ENCODE measurements at regions not wholly inside any gene's neighbourhood (a gene's known extent, or its start where the extent isn't known, plus 50 kb on each side); places are given as distances from the start of the nearest gene placed in this dataset.

DNA sequence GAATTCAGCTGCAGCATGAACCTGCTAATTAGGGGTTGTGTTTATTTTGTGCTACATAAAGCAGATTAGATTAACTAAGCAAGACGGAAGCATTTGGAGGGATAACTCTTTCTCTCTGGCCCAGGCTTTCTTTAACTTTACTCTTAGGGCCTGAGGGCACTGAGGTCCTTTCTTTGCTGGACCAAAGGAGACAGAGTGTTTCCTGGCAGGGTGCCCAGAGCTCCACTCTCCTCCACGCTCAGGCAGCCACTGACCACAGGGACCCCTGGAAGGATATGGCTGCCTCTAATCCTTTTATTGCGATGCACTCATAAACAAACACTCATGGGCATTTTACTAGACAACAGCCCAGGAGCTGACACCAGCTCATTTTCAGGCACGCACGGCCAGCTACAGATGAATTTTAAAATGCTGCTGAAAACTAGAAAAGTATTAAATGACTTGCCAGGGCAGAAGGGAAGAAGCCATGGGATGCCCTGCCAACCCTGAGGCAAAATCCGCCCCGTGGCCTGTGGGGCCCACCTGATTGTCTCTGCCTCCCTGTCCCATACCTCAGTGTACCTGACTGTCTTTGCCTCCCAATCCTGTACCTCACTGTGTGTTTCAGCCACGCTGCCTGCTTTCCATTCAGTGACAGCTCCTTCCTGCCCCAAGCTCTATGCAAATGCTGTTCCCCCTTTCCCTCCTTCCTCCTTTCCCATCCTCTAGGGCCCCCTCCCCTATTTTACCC lies 192.6 kb upstream of the NAV2 start:
- no peak for DNase-seq (ENCODE audit: low spot score)

DNA sequence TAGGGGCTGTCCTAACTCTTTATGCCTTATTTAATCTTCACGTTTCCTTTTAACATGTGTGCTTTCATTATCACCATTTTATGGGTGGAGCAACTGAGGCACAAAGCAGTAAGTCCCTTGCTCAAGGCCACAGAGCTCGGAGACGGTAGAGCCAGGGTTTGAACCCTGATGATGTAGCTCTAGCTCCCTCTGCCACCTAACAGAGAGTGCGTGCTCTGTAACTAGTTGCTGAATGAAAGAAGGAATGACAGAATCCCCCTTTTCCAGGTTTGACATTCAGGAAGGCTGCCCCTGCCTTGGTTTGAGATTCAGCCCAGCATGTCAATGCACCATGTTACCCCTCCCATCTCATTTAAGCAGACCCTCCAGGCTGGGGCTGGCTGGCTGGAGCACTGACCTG lies 193.3 kb upstream of the NAV2 start:
- DNase-seq (ENCODE audit: low spot score) = no peak

DNA sequence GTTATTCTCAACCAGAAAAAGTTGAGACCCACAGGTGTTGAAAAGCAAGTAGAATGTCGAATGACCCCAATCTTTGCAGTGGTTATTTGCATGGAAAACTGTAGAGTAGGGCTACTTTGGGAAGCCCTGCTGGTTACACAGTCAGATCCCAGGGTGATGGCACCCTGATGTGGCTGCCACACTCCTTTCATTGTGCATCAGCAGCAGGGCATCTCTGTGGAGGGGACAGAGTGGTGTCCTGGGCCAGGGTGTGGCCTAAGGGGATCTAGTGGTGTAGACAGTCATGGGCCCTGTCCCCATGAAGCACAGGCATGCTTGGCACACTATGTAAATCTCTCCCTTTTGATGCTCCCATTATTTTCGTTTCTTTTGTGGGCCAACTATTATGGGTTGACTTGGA lies 199.4 kb upstream of the NAV2 start:
- DNase-seq (ENCODE audit: low spot score) = no peak

DNA sequence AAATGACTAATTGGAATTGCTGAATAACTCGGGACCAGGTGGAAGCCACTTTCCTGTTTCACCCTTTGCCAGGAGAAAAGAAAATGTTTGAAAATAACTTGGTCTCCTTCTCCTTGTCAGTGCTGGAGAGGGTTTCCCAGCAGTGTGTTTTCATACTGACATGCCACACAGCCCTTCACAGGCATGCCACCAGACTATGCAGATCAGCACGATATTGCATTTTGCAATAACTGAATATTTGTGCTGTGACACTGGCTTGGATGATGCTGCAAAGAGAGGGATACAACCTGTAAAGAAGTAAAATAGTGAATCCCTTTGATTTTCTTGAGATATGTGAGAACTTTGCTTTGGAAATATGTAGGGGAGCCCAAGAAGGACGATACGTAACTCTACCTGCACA lies 200.0 kb upstream of the NAV2 start:
- DNase-seq (ENCODE audit: low spot score) = no peak

DNA sequence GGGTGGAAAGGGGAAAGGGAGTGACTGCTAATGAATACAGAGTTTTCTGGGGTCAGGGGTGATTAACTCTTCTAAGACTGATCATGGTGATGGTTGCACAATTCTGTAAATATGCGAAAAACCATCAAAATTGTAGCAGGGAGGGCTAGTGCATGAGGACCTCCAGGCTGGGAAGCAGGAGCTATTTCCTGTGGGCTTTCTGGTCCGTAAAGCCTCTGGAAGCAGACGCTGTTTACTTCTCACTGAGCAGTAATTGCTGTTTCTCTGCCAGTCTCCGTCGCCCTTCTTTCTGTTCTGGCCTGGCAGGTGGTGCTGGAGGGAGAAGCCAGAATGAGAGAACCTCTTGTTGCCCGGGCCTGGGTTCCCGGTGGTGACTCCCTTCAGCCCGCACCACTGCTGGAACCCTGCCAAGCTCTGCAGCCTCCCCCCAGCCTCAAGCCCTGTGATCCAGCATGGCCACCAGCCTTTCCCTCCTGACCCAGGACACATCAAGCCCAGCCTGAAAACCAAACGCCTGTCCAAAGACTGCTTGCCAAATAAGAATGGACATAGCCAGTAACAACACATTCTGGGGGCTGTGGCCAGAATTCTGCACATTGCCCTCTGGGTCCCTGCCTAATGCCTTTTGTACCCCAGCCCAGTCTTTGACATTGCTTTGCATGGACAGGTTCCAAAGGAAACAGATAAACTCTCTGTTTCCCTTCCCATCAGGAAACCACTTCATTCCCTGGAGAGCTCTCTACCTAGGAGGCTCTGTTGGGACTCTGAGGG lies 201.0 kb upstream of the NAV2 start:
- DNase-seq (ENCODE audit: low spot score) = no peak

DNA sequence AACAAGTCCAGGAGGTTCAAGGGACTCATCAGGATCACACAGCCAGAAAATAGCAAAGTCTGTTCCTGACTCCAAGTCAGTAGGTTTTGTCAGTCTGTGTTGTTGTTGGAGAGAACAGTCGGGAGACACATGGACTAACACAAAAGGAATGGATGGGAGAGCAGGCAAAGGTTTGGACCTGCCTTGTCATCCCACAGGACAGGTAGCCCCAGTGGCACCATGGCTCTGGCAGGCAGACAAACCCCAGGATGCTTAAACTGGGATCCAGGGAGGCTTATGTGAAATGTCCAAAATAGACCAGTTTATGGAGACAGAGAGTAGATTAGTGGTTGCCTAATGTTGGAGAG lies 201.6 kb upstream of the NAV2 start:
- no peak for DNase-seq (ENCODE audit: low spot score)

DNA sequence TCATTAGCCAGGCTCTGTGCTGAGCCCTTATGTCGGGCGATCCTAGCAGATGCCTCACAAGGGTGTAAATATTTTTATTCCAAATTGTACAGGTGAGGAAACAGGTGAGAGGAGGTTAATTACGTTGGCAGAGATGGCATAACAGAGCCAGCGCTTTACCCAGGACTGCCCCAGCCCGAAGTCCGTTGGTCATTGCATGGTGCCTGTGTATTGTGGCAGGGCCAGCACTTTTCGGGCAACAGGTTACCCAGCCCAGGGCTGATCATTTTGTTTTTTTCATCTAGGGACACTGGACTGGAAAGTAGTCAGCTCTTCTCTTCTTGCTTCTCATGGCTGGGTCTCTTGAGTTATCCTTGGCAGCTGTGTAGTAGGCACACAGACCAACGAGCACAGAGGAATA lies 202.2 kb upstream of the NAV2 start:
- DNase-seq (ENCODE audit: low spot score) = no peak

DNA sequence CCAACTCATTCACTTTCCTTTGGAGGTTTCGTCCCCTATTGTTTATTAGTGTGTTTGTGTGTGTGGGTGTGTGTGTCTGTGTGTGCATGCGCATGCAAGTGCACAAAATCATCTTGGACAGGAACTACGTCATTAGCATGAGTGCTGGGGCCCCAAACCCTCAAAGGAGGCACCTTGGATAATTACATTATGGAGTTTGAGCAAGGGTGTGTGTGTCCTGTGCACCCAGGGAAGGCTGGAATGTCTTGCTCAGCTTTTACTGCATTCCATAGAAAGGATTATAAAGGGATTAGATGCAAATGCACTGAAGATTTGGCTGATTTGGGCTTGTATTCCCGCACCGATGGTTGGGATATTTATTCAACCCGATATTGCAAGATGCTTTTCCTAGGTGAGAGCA lies 203.4 kb upstream of the NAV2 start:
- DNase-seq (ENCODE audit: low spot score) = no peak

DNA sequence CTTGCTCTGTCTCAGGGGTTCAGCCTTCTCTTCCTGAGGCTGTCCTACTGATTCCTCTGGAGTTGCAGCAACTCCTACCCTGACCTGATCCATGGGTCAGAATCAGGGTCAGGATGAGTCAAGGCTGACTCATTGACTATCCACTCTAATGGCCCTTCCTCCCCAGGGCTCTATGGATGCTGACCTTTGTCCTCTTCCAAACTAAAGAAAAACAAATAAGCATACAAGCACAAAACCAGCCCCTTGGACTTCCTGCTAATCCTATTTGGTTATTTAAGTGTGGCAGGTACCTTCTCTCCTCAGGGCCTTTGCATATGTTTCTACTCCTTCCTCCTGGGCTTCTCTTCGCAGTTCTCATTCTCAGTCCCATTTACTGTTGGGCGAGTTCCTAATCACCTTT lies 204.5 kb upstream of the NAV2 start:
- no peak for DNase-seq (ENCODE audit: low spot score)

DNA sequence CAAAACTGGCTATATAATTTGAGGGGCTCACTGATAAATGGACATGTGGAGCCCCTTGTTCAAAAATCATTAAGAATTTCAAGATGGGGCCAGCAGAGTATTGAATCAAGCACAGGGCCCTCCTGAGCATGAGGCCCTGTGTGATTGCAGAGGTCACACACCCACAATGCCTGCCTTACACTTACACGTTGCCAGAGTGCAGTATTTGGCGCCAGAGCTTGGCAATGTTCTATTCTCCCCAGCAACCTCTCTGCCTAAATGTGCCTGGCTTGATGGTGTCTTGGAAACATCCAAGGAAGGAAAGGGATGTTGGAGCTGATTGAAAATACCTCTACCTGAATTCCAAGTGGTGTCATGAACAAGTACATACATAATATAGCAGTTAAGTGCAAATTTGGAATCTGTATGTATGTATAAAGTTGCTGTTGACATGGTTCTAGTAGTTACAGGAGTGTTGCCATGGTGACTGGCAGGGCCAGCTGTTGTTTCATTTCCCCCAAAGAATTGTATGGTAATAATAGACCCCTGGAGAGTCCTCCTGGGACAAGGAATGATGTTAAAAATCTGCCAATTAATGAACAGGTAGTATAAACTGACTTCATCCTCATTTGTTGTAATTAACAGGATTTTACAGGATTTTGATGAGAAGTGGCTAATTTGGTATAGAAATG lies 205.7 kb upstream of the NAV2 start:
- no peak for DNase-seq (ENCODE audit: low spot score)

DNA sequence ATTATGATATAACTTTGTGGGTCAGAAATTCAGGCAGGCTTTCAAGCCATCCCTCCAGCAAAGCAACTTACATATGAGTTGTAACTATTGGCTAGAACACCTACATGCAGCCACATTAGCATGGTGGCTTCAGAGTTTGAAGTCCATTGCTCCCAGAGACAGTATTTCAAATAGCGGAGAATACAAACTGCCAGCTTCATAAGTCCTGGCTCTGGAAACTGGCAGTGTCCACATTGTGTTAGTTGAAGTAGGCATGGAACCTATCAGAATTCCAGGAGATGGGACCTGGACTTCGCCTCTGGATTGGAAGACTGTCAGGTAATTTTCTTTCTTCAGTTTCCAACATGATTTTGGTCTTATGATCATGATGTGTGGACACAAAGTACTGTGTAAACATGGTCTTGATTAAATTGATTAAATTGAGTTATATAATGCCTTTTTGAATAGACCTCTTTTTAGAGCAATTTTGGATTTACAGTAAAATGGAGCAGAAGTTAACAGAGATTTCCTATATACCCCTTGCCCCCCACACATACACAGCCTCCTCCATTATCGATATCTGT lies 209.9 kb upstream of the NAV2 start:
- DNase-seq (ENCODE audit: low spot score) = no peak

DNA sequence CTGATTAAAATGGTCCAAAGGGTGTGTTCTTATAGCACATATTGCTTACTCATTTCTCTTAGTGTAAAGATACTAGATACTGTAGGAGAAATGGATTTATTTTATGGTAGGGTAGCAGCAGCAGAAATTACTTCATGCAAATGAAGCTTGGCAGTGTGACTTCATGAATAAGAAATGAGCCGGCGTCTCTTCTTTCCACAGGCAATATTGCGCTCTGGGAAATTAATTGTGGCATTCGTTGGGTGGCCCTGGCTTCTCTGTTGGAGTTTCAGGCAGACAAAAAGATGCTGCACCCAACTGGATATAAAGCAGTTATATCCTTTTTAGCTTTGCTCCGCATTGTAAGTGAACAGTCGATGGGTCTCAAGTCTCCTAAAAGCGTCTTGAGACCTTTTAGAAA lies 211.0 kb upstream of the NAV2 start:
- no peak for DNase-seq (ENCODE audit: low spot score)

DNA sequence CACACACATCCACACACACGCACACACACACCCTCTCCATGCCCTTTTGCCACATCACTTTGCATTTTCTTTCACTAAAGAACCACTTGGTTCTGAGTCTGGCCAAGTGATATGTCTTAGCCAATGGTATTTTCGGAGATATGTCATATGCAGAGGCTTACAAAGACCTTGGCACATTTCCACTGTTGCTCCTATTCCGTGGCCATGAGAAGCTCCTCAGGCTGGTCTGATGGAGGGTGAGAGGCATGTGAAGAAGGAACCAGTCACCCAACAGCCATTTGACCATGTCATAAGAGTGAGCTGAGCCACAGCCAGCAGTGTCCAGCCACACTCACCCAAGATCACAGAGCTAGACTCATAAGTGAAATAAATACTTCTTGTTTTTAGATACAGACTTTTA lies 212.6 kb upstream of the NAV2 start:
- no peak for DNase-seq (ENCODE audit: low spot score)

DNA sequence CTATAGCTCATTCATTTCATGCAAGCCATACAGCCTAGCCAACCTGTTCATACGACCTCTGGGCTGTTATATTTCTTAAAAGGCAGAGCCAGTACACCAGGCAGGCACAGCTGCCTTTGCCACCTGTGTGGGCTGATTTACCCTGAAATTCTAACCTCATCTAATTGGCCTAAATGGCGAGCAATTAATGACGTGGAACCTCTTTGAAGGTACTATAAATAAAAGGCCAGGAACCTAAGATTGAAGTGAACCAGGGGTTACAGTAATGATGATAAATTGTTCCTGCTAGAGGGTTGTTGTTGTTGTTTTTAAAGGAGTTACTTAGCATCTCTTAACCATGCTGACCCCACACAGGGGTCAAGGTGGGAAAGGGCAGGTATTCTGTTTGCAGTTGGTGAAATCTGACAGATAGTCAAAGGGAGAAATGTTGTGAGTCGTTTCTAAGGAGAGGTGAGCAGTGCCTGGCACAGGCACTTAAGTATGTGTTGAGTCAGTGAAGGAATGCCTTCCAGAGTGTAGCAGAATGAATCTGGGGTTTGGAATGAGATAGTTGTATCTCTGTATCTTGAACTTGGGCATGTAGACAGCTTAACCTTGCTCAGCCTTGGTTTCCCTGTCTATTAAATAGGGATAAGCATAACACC lies 213.5 kb upstream of the NAV2 start:
- DNase-seq (ENCODE audit: low spot score) = no peak

DNA sequence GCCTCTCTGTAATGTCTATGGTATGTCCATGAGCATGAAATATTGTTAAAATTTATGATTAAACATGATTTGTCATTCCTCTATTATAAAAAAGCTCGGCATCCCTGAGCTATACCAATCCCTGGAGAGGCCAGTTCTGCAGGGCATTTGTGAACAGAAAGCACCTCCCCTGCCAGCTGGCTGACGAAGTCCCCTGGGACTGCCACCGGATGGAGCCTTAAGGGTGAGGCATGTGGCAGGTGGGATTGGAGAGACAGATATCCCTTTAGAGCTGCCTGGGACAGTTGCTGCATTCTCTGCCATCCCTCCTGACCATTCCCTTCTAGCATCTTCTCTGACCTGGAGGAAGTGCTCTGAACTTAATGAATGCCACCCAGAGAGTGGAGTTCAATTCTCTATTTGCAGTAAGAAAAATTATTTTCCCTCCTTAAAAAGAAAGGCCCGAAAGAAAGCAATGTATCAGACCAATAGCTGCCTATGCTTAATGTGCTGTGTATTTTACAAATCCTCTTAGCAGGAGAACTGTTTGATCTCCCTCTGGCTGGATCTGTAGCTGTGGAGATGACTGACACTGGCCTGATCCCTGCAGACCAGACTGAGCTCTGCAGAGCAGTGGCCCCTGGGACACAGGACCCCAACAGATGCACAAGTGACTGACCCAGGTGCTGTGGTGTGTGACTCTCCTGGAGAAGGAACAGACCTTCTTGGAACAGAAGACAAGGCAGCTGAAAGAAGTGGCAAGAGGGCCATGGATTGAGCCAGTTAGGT lies 219.0 kb upstream of the NAV2 start:
- no peak for DNase-seq (ENCODE audit: low spot score)

DNA sequence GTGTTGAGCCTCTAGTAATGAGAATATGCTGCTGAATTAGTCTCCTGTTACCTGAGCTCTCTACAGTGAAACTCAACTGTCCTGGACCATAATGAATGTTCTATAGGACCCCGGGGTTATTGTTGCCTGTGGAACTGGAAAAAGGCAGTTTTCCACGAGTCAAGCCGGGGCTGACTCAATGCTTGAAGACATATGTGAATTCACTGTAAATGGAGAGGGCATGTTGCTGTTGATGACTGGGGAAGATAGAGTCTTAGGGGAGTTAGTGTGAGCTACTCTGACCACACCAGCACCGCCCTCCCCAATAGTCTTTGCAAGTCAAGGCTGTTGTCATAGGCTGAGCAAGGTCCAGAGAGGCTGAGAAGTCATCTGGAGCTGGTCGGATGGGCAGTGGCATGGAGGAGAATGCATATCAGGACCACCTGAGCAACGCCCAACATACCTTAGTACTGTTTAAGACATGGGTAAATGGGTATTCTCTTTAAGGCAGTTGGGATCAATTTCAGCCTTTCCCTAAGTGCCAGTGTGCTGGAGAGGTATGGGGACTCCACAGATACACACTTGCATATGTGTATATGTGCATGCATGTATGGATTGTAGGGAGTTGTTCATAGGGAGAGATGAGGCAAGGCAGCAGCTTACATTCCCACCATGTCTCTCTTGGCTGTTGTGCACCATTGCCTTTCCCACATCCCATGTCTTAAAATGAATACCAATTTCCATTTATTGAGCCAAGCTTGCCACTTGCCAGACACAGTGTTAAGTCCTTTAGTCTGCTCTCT lies 230.1 kb upstream of the NAV2 start:
- DNase-seq (ENCODE audit: low spot score) = no peak

DNA sequence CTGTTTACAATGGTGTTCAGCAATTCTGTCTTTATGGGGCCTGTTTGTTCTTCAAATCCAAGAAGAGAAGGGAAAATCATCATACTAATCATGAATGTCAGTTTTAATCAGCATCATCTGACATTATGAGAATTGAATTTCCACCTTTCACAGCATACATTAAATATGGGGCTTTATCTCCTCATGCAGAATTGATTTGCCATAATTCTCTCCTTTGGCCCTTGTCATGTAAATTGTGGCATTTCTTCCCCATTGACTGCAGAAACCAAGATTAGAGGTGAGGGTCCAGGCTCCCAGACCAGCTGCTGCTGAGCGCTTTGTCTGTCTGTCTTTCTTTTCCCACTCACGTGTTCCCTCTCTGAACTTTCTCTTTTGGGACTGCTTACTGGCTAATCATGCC lies 232.1 kb upstream of the NAV2 start:
- DNase-seq (ENCODE audit: low spot score) = no peak

DNA sequence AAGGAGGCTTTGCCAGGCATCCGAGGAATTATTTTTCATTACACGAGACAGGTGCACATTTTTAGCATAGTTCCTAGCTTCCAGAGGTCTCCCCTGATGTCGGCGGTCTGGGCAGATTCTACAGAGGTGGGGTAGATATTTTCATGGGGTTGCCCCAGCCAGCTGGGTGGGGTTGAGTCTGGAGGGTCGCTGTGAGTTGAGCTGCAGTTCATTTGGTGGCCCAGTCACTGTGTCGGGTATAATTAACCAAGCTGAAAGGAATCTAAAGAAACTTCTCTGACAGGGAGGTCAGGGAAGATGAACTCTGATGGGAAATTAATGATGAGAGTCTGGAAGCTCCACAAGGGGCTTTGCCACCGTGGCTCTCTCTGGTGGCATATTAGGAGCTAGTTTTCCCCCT lies 233.7 kb upstream of the NAV2 start:
- DNase-seq (ENCODE audit: low spot score) = no peak

DNA sequence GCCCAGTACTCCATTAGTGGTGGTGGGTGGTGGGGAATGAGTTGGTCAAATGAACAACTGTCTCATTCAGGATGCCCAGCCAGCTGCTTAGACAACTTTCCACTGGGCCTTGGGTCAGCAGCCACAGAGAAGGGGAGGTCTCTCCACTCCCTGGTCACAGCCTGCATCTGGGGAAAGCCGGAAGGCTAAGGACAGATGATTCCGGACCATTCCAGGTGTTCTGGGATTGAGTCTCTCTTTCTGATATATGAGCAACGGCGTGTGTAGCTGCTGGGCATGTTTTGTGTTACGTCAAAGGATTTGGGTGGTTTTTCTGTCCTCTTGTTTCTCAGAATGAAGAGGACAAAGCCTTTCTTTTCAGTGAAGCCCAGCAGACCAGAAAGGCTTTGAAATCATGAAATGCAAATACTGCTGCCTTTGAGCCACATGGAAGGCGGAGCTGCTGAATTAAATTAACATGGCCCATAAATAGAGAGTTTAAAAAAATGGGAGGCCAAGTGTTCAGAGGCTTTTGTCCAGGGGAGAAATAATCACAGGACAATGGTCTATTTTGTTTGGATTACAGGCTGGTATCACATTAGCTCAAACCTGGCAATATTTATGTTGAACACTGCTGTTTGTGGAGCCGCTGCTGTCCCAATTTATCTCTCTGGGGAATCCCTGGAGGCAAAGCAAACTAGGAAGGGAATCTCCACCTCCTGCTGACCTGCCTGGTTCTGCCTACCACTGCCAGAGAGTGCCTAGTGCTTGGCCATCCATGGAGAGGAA lies 234.4 kb upstream of the E2F8 start:
- DNase-seq (ENCODE audit: low spot score) = no peak

DNA sequence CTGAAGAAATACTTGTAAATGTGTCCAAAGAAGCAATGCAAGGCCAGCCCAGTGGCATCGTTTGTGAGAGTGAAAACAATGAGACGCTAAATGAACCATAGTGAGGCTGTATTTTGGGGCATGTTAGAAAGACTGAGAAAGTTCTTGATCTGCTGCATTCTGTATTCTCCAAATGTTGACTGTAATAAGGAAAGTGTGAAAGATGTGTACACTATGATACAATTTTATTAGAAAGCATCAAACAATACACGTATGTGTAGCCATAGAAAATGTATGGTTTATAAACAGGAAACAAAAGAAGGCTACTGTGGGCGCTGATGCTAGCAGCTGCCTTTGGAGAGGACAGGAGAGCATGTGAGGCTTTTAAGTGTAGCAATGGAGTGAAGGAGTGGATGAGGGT lies 233.5 kb upstream of the E2F8 start:
- no peak for DNase-seq (ENCODE audit: low spot score)

All from hematopoietic multipotent progenitor cell treated with erythropoietin and hydrocortisone succinate and interleukin-3 and kit ligand, for 15 days (in vitro differentiated cells).